Activated B cell treated with CpG ODN at 0.5 μM for 24 hours (primary cell): ENCODE measurements at regions not wholly inside any gene's neighbourhood (a gene's known extent, or its start where the extent isn't known, plus 50 kb on each side); places are given as distances from the start of the nearest gene placed in this dataset.

ENCODE experiments used
- ATAC-seq: fragments of 200-7000 bp; cut with Tn5 transposase; one replicate; pipeline ENCODE4 v1.10.0; 2021; ENCODE audit warnings: low read depth, mild to moderate bottlenecking, moderate library complexity
- CTCF ChIA-PET: fragments of 350-600 bp; sonication (Branson Sonifier 250); formaldehyde crosslinking; loops from one replicate; lab custom pipeline; 2021; ENCODE audit warnings: antibody characterized with exemption; lab: Charles Lee
- POLR2A ChIA-PET: fragments of 350-600 bp; sonication (Branson Sonifier 250); formaldehyde crosslinking; loops from one replicate; lab custom pipeline; 2021; ENCODE audit warnings: antibody characterized with exemption; lab: Charles Lee
- DNase-seq: peaks from one replicate; pipeline ENCODE4 v3.0.0; 2022
- H3K27ac Mint-ChIP-seq: one replicate; pipeline ENCODE4 v1.8.0; 2020; ENCODE audit warnings: mixed read lengths
- H3K27me3 Mint-ChIP-seq: one replicate; pipeline ENCODE4 v1.8.0; 2021; ENCODE audit warnings: mixed read lengths
- H3K36me3 Mint-ChIP-seq: one replicate; pipeline ENCODE4 v1.8.0; 2021; ENCODE audit warnings: low read depth, mixed read lengths
- H3K4me1 Mint-ChIP-seq: one replicate; pipeline ENCODE4 v1.8.0; 2021; ENCODE audit warnings: mixed read lengths
- H3K4me3 Mint-ChIP-seq: one replicate; pipeline ENCODE4 v1.8.0; 2020; ENCODE audit warnings: mild to moderate bottlenecking, mixed read lengths
- H3K9me3 Mint-ChIP-seq: one replicate; pipeline ENCODE4 v1.8.0; 2020; ENCODE audit warnings: mixed read lengths
- intact Hi-C: fragments of 100-400 bp; cut with micrococcal nuclease; formaldehyde crosslinking; loops from one replicate; pipeline ENCODE4 v1.15.1; 2024
- TF ChIP-seq, protein P1 (sequence below): fragments of 200-600 bp; IDR thresholded peaks from one replicate; pipeline ENCODE4 v1.8.0; 2022; ENCODE audit warnings: antibody characterized with exemption, mild to moderate bottlenecking

DNA sequence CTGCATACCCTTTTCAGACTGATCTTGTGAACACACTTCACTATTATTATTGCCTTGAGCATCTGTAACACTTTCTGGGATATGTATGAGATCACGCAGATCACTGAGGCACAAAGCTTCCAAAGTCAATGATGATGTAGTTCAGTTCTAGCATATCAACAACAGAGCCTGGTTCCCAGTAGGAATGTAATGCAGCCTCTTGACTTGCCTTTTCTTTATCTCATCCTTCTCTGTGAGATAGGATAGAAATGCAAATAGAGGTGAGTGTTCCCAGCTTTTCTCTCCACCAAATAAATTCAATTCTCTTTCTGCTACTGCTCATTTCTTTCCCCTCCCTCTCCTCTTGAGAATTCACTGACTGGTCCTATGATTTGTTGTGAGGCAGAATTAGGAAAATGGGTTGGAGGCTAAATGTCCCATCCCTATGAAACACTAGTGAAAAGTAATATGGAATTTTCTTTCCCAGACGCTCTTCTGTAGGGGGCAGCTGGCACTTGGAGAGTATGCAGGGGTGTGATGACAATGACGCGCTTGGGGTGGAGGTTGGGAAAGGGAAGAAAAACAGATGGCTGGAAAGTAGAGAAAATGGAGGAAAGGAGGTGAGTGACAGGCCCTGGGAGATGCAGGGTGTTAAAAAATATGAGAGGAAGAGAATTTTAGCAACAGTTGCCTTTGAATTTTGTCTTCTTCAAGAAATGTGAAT, 96.0 kb upstream of the TMTC1 start:
- intact Hi-C loops, result no loop called here
- peaks cover 16% of the 10 kb centered on the region for H3K9me3 Mint-ChIP-seq
- ATAC-seq (no peak), DNase-seq (no peak)
- H3K36me3 Mint-ChIP-seq, result no peaks in the 10 kb centered on the region
- POLR2A ChIA-PET, result no interaction called here
- TF ChIP-seq, protein P1, sequence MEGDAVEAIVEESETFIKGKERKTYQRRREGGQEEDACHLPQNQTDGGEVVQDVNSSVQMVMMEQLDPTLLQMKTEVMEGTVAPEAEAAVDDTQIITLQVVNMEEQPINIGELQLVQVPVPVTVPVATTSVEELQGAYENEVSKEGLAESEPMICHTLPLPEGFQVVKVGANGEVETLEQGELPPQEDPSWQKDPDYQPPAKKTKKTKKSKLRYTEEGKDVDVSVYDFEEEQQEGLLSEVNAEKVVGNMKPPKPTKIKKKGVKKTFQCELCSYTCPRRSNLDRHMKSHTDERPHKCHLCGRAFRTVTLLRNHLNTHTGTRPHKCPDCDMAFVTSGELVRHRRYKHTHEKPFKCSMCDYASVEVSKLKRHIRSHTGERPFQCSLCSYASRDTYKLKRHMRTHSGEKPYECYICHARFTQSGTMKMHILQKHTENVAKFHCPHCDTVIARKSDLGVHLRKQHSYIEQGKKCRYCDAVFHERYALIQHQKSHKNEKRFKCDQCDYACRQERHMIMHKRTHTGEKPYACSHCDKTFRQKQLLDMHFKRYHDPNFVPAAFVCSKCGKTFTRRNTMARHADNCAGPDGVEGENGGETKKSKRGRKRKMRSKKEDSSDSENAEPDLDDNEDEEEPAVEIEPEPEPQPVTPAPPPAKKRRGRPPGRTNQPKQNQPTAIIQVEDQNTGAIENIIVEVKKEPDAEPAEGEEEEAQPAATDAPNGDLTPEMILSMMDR, result no peak
- H3K4me3 Mint-ChIP-seq, result no peak overlapping the region
- no peaks in the 10 kb centered on the region for H3K27me3 Mint-ChIP-seq
- no peak overlapping the region for H3K27ac Mint-ChIP-seq
- CTCF ChIA-PET, result no interaction called here
- no peaks in the 10 kb centered on the region for H3K4me1 Mint-ChIP-seq

DNA sequence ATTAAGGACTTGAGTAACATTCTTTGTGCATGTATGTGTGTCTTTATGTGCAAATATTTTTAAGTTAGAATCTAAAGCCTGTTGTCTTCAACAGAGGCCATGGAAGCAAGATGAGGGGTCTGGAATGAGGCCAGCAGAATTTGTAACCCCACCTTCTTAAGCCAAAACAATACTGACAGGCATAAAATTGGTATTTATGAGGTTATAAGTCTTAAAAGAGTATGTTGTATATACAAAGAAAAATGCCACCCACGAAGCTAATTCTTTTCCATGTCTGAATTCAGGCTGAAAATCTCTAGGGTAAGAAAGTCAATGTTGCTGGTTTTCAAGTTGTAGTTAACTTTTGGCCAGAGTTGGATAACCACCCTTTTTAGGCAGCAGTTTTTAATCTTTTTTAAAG, 86.2 kb upstream of the TMTC1 start:
- H3K9me3 Mint-ChIP-seq, result peaks cover 9% of the 10 kb centered on the region
- CTCF ChIA-PET, result no interaction called here
- no peaks in the 10 kb centered on the region for H3K27me3 Mint-ChIP-seq
- ATAC-seq, result no peak
- no peak overlapping the region for H3K27ac Mint-ChIP-seq
- H3K4me3 Mint-ChIP-seq, result no peak overlapping the region
- intact Hi-C loops, result no loop called here
- DNase-seq, result no peak
- POLR2A ChIA-PET, result no interaction called here
- H3K36me3 Mint-ChIP-seq, result no peaks in the 10 kb centered on the region
- H3K4me1 Mint-ChIP-seq, result no peaks in the 10 kb centered on the region
- TF ChIP-seq, protein P1, result no peak

DNA sequence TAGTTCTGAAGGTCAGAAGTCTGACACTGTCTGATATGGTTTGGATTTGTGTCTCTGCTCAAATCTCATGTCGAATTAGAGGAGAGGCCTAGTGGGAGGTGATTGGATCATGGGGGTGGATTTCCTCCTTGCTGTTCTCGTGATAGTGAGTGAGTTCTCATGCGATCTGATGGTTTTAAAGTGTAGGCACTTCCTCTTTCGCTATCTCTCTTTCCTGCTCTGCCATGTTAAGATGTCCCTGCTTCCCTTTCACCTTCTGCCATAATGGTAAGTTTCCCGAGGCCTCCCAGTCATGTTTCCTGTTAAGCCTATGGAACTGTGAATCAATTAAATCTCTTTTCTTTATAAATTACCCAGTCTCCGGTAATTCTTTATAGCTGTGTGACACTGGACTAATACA, 84.1 kb upstream of the TMTC1 start:
- intact Hi-C loops, result no loop called here
- Mint-ChIP-seq H3K27me3 (no peaks in the 10 kb centered on the region), H3K27ac (no peak overlapping the region), H3K36me3 (no peaks in the 10 kb centered on the region), H3K9me3 (peaks cover 7% of the 10 kb centered on the region), H3K4me1 (no peaks in the 10 kb centered on the region), H3K4me3 (no peak overlapping the region)
- ATAC-seq (no peak), DNase-seq (no peak)
- ChIA-PET POLR2A (no interaction called here), CTCF (no interaction called here)
- TF ChIP-seq, protein P1, result no peak

DNA sequence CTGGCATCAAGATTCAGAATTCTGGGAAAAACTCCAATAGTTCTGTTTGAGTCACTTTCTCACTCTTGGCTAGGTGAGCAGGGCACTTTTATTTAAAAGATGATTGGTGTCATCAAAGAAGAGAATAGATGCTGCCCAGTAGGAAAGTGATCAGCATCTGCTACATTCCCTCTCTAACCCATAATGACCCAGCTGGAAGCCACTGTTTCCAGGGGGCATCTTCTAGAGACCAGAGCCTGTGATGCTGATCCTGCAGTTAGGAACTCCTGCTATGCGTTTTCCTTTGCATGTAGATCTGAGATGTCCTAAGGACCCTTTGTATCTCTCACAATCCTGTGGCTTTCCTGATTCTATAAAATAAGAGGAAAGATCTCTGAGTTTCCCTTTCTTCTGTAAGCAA, 79.9 kb upstream of the TMTC1 start:
- CTCF ChIA-PET, result no interaction called here
- H3K27ac Mint-ChIP-seq, result no peak overlapping the region
- POLR2A ChIA-PET, result no interaction called here
- intact Hi-C loops, result no loop called here
- H3K4me3 Mint-ChIP-seq, result no peak overlapping the region
- peaks cover 7% of the 10 kb centered on the region for H3K9me3 Mint-ChIP-seq
- H3K36me3 Mint-ChIP-seq, result no peaks in the 10 kb centered on the region
- no peaks in the 10 kb centered on the region for H3K4me1 Mint-ChIP-seq
- ATAC-seq (no peak), DNase-seq (no peak)
- TF ChIP-seq, protein P1, result no peak
- H3K27me3 Mint-ChIP-seq, result no peaks in the 10 kb centered on the region

DNA sequence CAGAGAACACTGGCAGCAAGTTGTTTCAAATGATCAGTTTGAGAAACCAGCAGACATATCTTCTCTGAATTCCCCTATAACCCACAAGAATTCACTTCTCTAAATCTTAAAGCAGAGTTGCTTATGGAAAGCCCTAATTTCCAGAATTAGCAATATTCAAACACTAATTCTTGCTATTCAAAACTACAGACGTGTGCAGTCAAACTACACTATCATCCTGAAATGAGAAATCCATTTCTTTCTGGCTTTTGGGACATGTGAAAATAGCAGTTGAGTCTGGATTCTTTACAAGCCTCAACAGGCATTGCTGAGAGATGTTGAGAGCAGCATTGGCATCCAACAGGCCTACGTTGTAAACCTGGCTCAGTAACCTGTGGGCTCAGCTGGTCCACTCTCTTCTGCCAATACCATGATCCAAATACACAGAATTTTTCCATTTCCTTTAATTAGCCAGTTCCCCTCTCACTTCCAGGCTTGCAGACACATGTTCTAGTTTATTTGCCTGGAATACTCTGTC, 74.6 kb upstream of the TMTC1 start:
- TF ChIP-seq, protein P1, result no peak
- intact Hi-C loops, result no loop called here
- POLR2A ChIA-PET, result no interaction called here
- H3K27me3 Mint-ChIP-seq, result no peaks in the 10 kb centered on the region
- no peaks in the 10 kb centered on the region for H3K4me1 Mint-ChIP-seq
- peaks cover 4% of the 10 kb centered on the region for H3K9me3 Mint-ChIP-seq
- no peak for ATAC-seq
- H3K4me3 Mint-ChIP-seq, result no peak overlapping the region
- CTCF ChIA-PET, result no interaction called here
- no peak overlapping the region for H3K27ac Mint-ChIP-seq
- DNase-seq, result no peak
- no peaks in the 10 kb centered on the region for H3K36me3 Mint-ChIP-seq
